Endothelial cell of umbilical vein (primary cell): ENCODE measurements at regions not wholly inside any gene's neighbourhood (a gene's known extent, or its start where the extent isn't known, plus 50 kb on each side); places are given as distances from the start of the nearest gene placed in this dataset.

Experiments used
- BruUV-seq: library from RNA; stranded (reverse); fragments of 400-500 nt; replicated peaks from 2 replicates; lab custom pipeline; 2021; lab: Mats Ljungman, UMichigan
- CTCF ChIA-PET: fragments of 300-600, 350-600 bp; sonication (Branson Sonifier 250); formaldehyde crosslinking; loops from one replicate; lab custom pipeline; 2021; ENCODE audit warnings: antibody characterized with exemption, inconsistent platforms; lab: Charles Lee
- POLR2A ChIA-PET: fragments of 300-600, 350-600 bp; sonication (Branson Sonifier 250); formaldehyde crosslinking; loops from one replicate; lab custom pipeline; 2021; ENCODE audit warnings: antibody characterized with exemption, inconsistent platforms; lab: Charles Lee
- DNase-seq: peaks from one replicate; pipeline ENCODE4 v3.0.0-alpha.2; 2011; ENCODE audit warnings: low read depth, low spot score
- FAIRE-seq: peaks from 2 replicates; lab custom pipeline; 2011; peaks lifted over from hg19 to GRCh38; lab: Jason Lieb, UNC
- H2AFZ ChIP-seq: 2 replicates; pipeline ENCODE4 v1.6.0; 2012; ENCODE audit warnings: low read depth, low read length, control low read depth, inconsistent platforms
- H3K27ac ChIP-seq: 2 replicates; pipeline ENCODE4 v1.5.1; 2011; ENCODE audit warnings: low read depth, mild to moderate bottlenecking, control low read depth, low read length, moderate library complexity; ENCODE audit not compliant: insufficient read depth
- H3K27me3 ChIP-seq, 2 experiments: 2 replicates each; pipeline versions ENCODE4 v1.6.0 to v1.6.1; 2011; ENCODE audit warnings: low read length in 2 of 2, mixed read lengths in 1 of 2; ENCODE audit not compliant: control insufficient read depth in 2 of 2, insufficient read depth in 2 of 2
- H3K36me3 ChIP-seq, 2 experiments: 2 replicates in 1 of 2; 3 replicates in 1 of 2; pipeline ENCODE4 v1.5.1; 2011; ENCODE audit warnings: low read length in 2 of 2, mild to moderate bottlenecking in 1 of 2, moderate library complexity in 1 of 2; ENCODE audit not compliant: control insufficient read depth in 2 of 2, insufficient read depth in 2 of 2; ENCODE audit errors: extremely low read depth in 1 of 2
- H3K4me1 ChIP-seq: 3 replicates; pipeline ENCODE4 v1.5.1; 2011; ENCODE audit warnings: mild to moderate bottlenecking, low read length; ENCODE audit not compliant: control insufficient read depth, insufficient read depth; ENCODE audit errors: extremely low read depth
- H3K4me2 ChIP-seq: 2 replicates; pipeline ENCODE4 v1.6.1; 2011; ENCODE audit warnings: low read length, control low read depth, mixed read lengths; ENCODE audit not compliant: insufficient read depth
- H3K4me3 ChIP-seq, 3 experiments: fragments of 200-600 bp in 1 of 3; sonication (generic), shearing (Covaris generic) in 1 of 3; replicated peaks in 1 of 3; 2 replicates each; pipeline ENCODE4 v1.5.1; 2011 to 2016; ENCODE audit warnings: control low read depth in 3 of 3, low read length in 3 of 3, mild to moderate bottlenecking in 2 of 3, inconsistent platforms in 1 of 3, low read depth in 1 of 3, moderate library complexity in 1 of 3; ENCODE audit not compliant: insufficient read depth in 1 of 3
- H3K79me2 ChIP-seq: 2 replicates; pipeline ENCODE4 v1.6.0; 2012; ENCODE audit warnings: low read length, inconsistent platforms; ENCODE audit not compliant: control insufficient read depth, insufficient read depth
- H3K9ac ChIP-seq: replicated peaks from 2 replicates; pipeline ENCODE3; 2011; ENCODE audit warnings: low read length, control low read depth; ENCODE audit not compliant: insufficient read depth; ENCODE audit errors: extremely low read depth
- H3K9me1 ChIP-seq: replicated peaks from 3 replicates; pipeline ENCODE4 v1.6.0; 2011; ENCODE audit warnings: mild to moderate bottlenecking, low read length; ENCODE audit not compliant: control insufficient read depth, insufficient read depth; ENCODE audit errors: extremely low read depth
- H3K9me3 ChIP-seq: replicated peaks from 2 replicates; pipeline ENCODE4 v1.5.1; 2012; ENCODE audit warnings: low read length, inconsistent platforms; ENCODE audit not compliant: control insufficient read depth, insufficient read depth
- H4K20me1 ChIP-seq: replicated peaks from 2 replicates; pipeline ENCODE3; 2011; ENCODE audit warnings: mild to moderate bottlenecking, low read length; ENCODE audit not compliant: control insufficient read depth, insufficient read depth; ENCODE audit errors: extremely low read depth
- CTCF ChIP-seq, 2 donors: IDR thresholded peaks; 1 replicate in 1 of 2; 2 replicates in 1 of 2; pipeline ENCODE4 v1.5.1; 2011; ENCODE audit warnings: low read length in 2 of 2, mild to moderate bottlenecking in 2 of 2, moderate library complexity in 2 of 2, control low read depth in 1 of 2, inconsistent platforms in 1 of 2, low read depth in 1 of 2; ENCODE audit not compliant: insufficient read depth in 1 of 2; ENCODE audit errors: extremely low read depth in 1 of 2
- EZH2 ChIP-seq: IDR thresholded peaks from 2 replicates; pipeline ENCODE4 v1.6.1; 2012; ENCODE audit warnings: borderline replicate concordance, low read depth, mild to moderate bottlenecking, moderate library complexity, low read length, inconsistent platforms; ENCODE audit not compliant: severe bottlenecking
- FOS ChIP-seq: IDR thresholded peaks from 2 replicates; pipeline ENCODE4 v1.6.1; 2011; ENCODE audit warnings: mild to moderate bottlenecking, low read length, moderate library complexity, borderline replicate concordance; ENCODE audit not compliant: insufficient read depth
- GATA2 ChIP-seq: IDR thresholded peaks from 2 replicates; pipeline ENCODE4 v1.7.0; 2011; ENCODE audit warnings: low read depth, mild to moderate bottlenecking, moderate library complexity, mixed read lengths, low read length; ENCODE audit not compliant: insufficient read length, insufficient read depth
- JUN ChIP-seq: IDR thresholded peaks from 2 replicates; pipeline ENCODE4 v1.6.1; 2011; ENCODE audit warnings: borderline replicate concordance, low read depth; ENCODE audit not compliant: insufficient read length, insufficient read depth
- MAX ChIP-seq: IDR thresholded peaks from 2 replicates; pipeline ENCODE4 v1.6.1; 2011; ENCODE audit not compliant: insufficient read depth, insufficient read length
- MYC ChIP-seq: IDR thresholded peaks from one replicate; pipeline ENCODE4 v1.6.1; 2011; ENCODE audit warnings: mild to moderate bottlenecking, low read depth, low read length
- POLR2A ChIP-seq: IDR thresholded peaks from 2 replicates; pipeline ENCODE4 v1.6.1; 2012; ENCODE audit warnings: low read depth, mild to moderate bottlenecking, control low read depth, low read length
- POLR2AphosphoS5 ChIP-seq: IDR thresholded peaks from 2 replicates; pipeline ENCODE4 v1.6.1; 2012; ENCODE audit warnings: low read depth, mild to moderate bottlenecking, control low read depth, low read length, moderate library complexity; ENCODE audit not compliant: insufficient read depth
- dilution Hi-C: fragments of 300-500 bp; cut with MboI; formaldehyde crosslinking; loops from one replicate; pipeline ENCODE4 v1.15.0; 2019; ENCODE audit warnings: low sequenced_read_pairs; ENCODE audit not compliant: extremely low pct_ligation_motif_present
- intact Hi-C: fragments of 100-400 bp; cut with micrococcal nuclease; formaldehyde crosslinking; loops from one replicate; pipeline ENCODE4 v1.10.0; 2022

- no peaks in the 10 kb centered on the region for H3K36me3 ChIP-seq
- no peak overlapping the region for H3K4me2 ChIP-seq
- FAIRE-seq (no peak), DNase-seq (no peak)
- no peaks in the 10 kb centered on the region for H3K79me2 ChIP-seq
- CTCF ChIA-PET: no interaction called here
- POLR2A ChIA-PET: no interaction called here
- no peaks in the 10 kb centered on the region for H4K20me1 ChIP-seq
- no peaks in the 10 kb centered on the region for H3K27me3 ChIP-seq
- no peak for TF ChIP-seq MYC
- TF ChIP-seq POLR2AphosphoS5: no peak
- no peak for TF ChIP-seq GATA2
- no peak for TF ChIP-seq CTCF (IDR thresholded peaks at IDR 0.05; ENCODE audit: extremely low read depth in 1 of 2, insufficient read depth in 1 of 2, low read depth in 1 of 2, low read length in 2 of 2)
- no peak for TF ChIP-seq MAX
- no peak for TF ChIP-seq JUN
- no peak for TF ChIP-seq FOS
- no peak for TF ChIP-seq POLR2A
- no peak for TF ChIP-seq EZH2
- no peaks in the 10 kb centered on the region for H3K9me1 ChIP-seq
- no peak overlapping the region for H3K27ac ChIP-seq
- H3K4me1 ChIP-seq: no peaks in the 10 kb centered on the region
- H3K9me3 ChIP-seq: no peaks in the 10 kb centered on the region
- BruUV-seq: no TSS peak
- dilution Hi-C loops: no loop called here
- no peak overlapping the region for H3K9ac ChIP-seq
- no peak overlapping the region for H2AFZ ChIP-seq
- intact Hi-C loops: no loop called here
- H3K4me3 ChIP-seq: no peak overlapping the region
Observed at GRCh38 chr6:63491119-63491518, 81.2 kb upstream of the LOC128125822 start.
